SK-N-MC (cell line): ENCODE measurements at regions not wholly inside any gene's neighbourhood (a gene's known extent, or its start where the extent isn't known, plus 50 kb on each side); places are given as distances from the start of the nearest gene placed in this dataset.

Experiments used
- EZH2 ChIP-seq: fragments of 200-600 bp; sonication (generic); IDR thresholded peaks from one replicate; pipeline ENCODE4 v1.6.1; 2017; ENCODE audit warnings: antibody characterized with exemption
- FOXP2 ChIP-seq: optimal IDR thresholded peaks from 2 replicates; pipeline ENCODE3; 2011; ENCODE audit warnings: mild to moderate bottlenecking, moderate library complexity; ENCODE audit not compliant: insufficient read depth; ENCODE audit errors: extremely low read length, control extremely low read depth
- POLR2AphosphoS5 ChIP-seq: IDR thresholded peaks from 2 replicates; pipeline ENCODE4 v1.6.1; 2012; ENCODE audit warnings: mild to moderate bottlenecking, low read depth, low read length, borderline replicate concordance

GRCh38 chr12:131460520-131460919 is 250.4 kb upstream of the SFSWAP start:
- TF ChIP-seq POLR2AphosphoS5 (no peak), EZH2 (no peak), FOXP2 (no peak)
